ENCODE measurements at regions not wholly inside any gene's neighbourhood (a gene's known extent, or its start where the extent isn't known, plus 50 kb on each side); places are given as distances from the start of the nearest gene placed in this dataset.

DNA sequence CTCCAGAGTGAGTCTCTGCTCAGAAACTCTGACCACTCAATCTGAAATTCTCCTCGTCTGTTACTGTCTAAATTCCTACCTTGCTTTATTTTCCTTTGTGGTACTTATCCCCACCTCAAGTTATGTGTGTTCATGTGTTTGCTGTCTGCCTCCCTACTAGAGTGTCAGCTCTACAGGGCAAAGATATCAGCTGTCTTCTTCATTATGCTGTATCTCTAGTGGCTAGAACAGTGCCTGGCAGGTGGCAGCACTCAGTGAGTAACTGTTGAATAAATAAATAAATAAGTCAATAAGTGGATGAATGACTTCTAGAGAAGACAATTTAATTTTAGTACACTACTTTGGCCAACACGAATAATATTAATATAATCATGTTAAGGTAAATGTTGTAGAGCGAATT lies 92.3 kb downstream of the BOD1 start:
- no peak for TF ChIP-seq CTCF (IDR thresholded peaks at IDR 0.05)
- no peak for TF ChIP-seq POLR2A (IDR thresholded peaks at IDR 0.05)
